ENCODE measurements at regions not wholly inside any gene's neighbourhood (a gene's known extent, or its start where the extent isn't known, plus 50 kb on each side); places are given as distances from the start of the nearest gene placed in this dataset.

DNA sequence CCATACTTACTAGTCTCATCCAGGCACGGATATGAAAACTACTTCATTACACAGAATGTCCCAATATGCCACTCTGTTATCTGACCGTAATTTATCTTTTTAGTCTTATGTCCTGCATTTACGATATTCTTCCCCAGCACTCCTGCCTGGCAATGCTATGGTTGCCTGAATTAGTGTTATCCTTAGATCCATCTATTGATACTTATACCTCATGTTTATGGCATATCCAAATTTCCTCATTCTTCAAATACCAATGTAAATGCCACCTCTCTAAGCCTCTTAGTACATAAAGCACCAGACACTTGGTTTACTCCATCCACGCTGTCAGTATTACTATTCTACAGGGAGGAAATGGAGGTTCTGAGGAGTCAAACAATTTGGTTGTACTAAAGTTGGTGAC is 507.8 kb upstream of the NMUR2 start (continued):
- TF ChIP-seq, protein P1, sequence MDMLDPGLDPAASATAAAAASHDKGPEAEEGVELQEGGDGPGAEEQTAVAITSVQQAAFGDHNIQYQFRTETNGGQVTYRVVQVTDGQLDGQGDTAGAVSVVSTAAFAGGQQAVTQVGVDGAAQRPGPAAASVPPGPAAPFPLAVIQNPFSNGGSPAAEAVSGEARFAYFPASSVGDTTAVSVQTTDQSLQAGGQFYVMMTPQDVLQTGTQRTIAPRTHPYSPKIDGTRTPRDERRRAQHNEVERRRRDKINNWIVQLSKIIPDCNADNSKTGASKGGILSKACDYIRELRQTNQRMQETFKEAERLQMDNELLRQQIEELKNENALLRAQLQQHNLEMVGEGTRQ (IDR thresholded peaks at IDR 0.05; ENCODE audit: low read length) = no peak
